GM23338 (cell line): ENCODE measurements at regions not wholly inside any gene's neighbourhood (a gene's known extent, or its start where the extent isn't known, plus 50 kb on each side); places are given as distances from the start of the nearest gene placed in this dataset.

Experiments
- ATAC-seq: fragments of 200-7000 bp; cut with Tn5 transposase; 3 replicates; pipeline ENCODE4 v1.9.1; 2020
- DNase-seq: peaks from one replicate; pipeline ENCODE4 v3.0.0-alpha.2; 2015; ENCODE audit warnings: low spot score
- H2AFZ ChIP-seq: fragments of 200-600 bp; sonication (generic); 2 replicates; pipeline ENCODE4 v1.8.0; 2016; ENCODE audit warnings: antibody characterized with exemption, mild to moderate bottlenecking, moderate library complexity
- H3F3A ChIP-seq: fragments of 200-600 bp; sonication (generic); replicated peaks from 2 replicates; pipeline ENCODE4 v1.8.0; 2017; ENCODE audit warnings: antibody characterized with exemption, mixed run types, low read depth
- H3K27ac ChIP-seq: fragments of 200-600 bp; sonication (generic); 2 replicates; pipeline ENCODE4 v1.6.1; 2016; ENCODE audit warnings: low read depth
- H3K27me3 ChIP-seq: fragments of 200-600 bp; sonication (generic); 2 replicates; pipeline ENCODE4 v1.8.0; 2016; ENCODE audit warnings: mild to moderate bottlenecking, mixed run types, moderate library complexity; ENCODE audit not compliant: insufficient read depth
- H3K36me3 ChIP-seq: fragments of 200-600 bp; sonication (generic); 2 replicates; pipeline ENCODE4 v1.8.0; 2016; ENCODE audit warnings: mild to moderate bottlenecking; ENCODE audit not compliant: insufficient read depth
- H3K4me1 ChIP-seq: fragments of 200-600 bp; sonication (generic); 2 replicates; pipeline ENCODE4 v1.8.0; 2016; ENCODE audit warnings: mild to moderate bottlenecking, moderate library complexity; ENCODE audit not compliant: insufficient read depth
- H3K4me2 ChIP-seq: fragments of 200-600 bp; sonication (generic); 2 replicates; pipeline ENCODE4 v1.7.1; 2017; ENCODE audit warnings: mixed run types
- H3K4me3 ChIP-seq: fragments of 200-600 bp; sonication (generic); 2 replicates; pipeline ENCODE4 v1.6.1; 2016; ENCODE audit warnings: mixed run types
- H3K79me2 ChIP-seq: fragments of 200-600 bp; sonication (generic); replicated peaks from 2 replicates; pipeline ENCODE4 v1.8.0; 2017; ENCODE audit warnings: mild to moderate bottlenecking; ENCODE audit not compliant: insufficient read depth
- H3K9me2 ChIP-seq: fragments of 200-600 bp; sonication (generic); 2 replicates; pipeline ENCODE4 v1.8.0; 2017; ENCODE audit not compliant: insufficient read depth
- H4K20me1 ChIP-seq: fragments of 200-600 bp; sonication (generic); replicated peaks from 2 replicates; pipeline ENCODE4 v1.8.0; 2017; ENCODE audit warnings: mild to moderate bottlenecking; ENCODE audit not compliant: insufficient read depth
- H3K27ac Mint-ChIP-seq: 2 replicates; pipeline ENCODE4 v1.8.0; 2020; ENCODE audit warnings: inconsistent platforms, mild to moderate bottlenecking, moderate library complexity, mixed read lengths
- H3K27me3 Mint-ChIP-seq: 3 replicates; pipeline ENCODE4 v1.8.0; 2022; ENCODE audit warnings: low read depth, mild to moderate bottlenecking, moderate library complexity, mixed read lengths, inconsistent platforms; ENCODE audit not compliant: insufficient read depth, poor library complexity
- H3K36me3 Mint-ChIP-seq: 3 replicates; pipeline ENCODE4 v1.8.0; 2021; ENCODE audit warnings: low read depth, mild to moderate bottlenecking, inconsistent platforms, moderate library complexity, mixed read lengths
- H3K4me1 Mint-ChIP-seq: 3 replicates; pipeline ENCODE4 v1.8.0; 2020; ENCODE audit warnings: mild to moderate bottlenecking, inconsistent platforms, mixed read lengths
- H3K4me3 Mint-ChIP-seq: 3 replicates; pipeline ENCODE4 v1.8.0; 2021; ENCODE audit warnings: moderate library complexity, mild to moderate bottlenecking, inconsistent platforms, mixed read lengths
- H3K9me3 Mint-ChIP-seq: 3 replicates; pipeline ENCODE4 v1.8.0; 2020; ENCODE audit warnings: moderate library complexity, mild to moderate bottlenecking, inconsistent platforms, mixed read lengths
- CREB1 ChIP-seq: fragments of 250-450 bp; sonication (Bioruptor Pico); IDR thresholded peaks from 2 replicates; pipeline ENCODE4 v1.5.0; 2020; ENCODE audit warnings: low read depth, mild to moderate bottlenecking, moderate library complexity
- CTCF ChIP-seq, 2 experiments: fragments of 200-600 bp in 1 of 2; sonication (generic) in 1 of 2; conservative IDR thresholded peaks; 2 replicates each; pipeline versions ENCODE4 v1.5.1 to v1.6.1; 2016 to 2017; ENCODE audit warnings: antibody characterized with exemption in 2 of 2, low read depth in 2 of 2, mild to moderate bottlenecking in 2 of 2, moderate library complexity in 1 of 2
- ETS1 ChIP-seq: IDR thresholded peaks from 2 replicates; pipeline ENCODE4 v1.6.1; 2016; ENCODE audit warnings: antibody characterized with exemption
- EZH2 ChIP-seq: fragments of 200-600 bp; sonication (generic); IDR thresholded peaks from one replicate; pipeline ENCODE4 v1.8.0; 2017; ENCODE audit warnings: antibody characterized with exemption, mild to moderate bottlenecking, low read depth; ENCODE audit not compliant: unreplicated experiment
- EZH2phosphoT487 ChIP-seq: fragments of 200-600 bp; sonication (generic); IDR thresholded peaks from one replicate; pipeline ENCODE4 v1.8.1; 2018; ENCODE audit warnings: antibody characterized with exemption; ENCODE audit not compliant: unreplicated experiment
- JUNB ChIP-seq: IDR thresholded peaks from one replicate; pipeline ENCODE4 v1.6.1; 2016; ENCODE audit warnings: antibody characterized with exemption; ENCODE audit not compliant: unreplicated experiment
- NANOG ChIP-seq: IDR thresholded peaks from 2 replicates; pipeline ENCODE4 v1.6.1; 2016; ENCODE audit warnings: antibody characterized with exemption, borderline replicate concordance
- POLR2AphosphoS5 ChIP-seq: IDR thresholded peaks from 2 replicates; pipeline ENCODE4 v1.6.1; 2016; ENCODE audit warnings: antibody characterized with exemption, low read depth
- REST ChIP-seq: IDR thresholded peaks from one replicate; pipeline ENCODE4 v1.6.1; 2018; ENCODE audit warnings: antibody characterized with exemption; ENCODE audit not compliant: unreplicated experiment
- STAT1 ChIP-seq: IDR thresholded peaks from one replicate; pipeline ENCODE4 v1.6.1; 2016; ENCODE audit warnings: antibody characterized with exemption; ENCODE audit not compliant: unreplicated experiment
- ZNF114 ChIP-seq: fragments of 250-450 bp; sonication (Bioruptor Pico); IDR thresholded peaks from 2 replicates; pipeline ENCODE4 v1.5.0; 2020; ENCODE audit warnings: mild to moderate bottlenecking, moderate library complexity
- ZNF331 ChIP-seq: fragments of 250-450 bp; sonication (Bioruptor Pico); IDR thresholded peaks from 2 replicates; pipeline ENCODE4 v1.5.0; 2020; ENCODE audit warnings: low read depth, mild to moderate bottlenecking, moderate library complexity
- ZNF462 ChIP-seq: fragments of 250-450 bp; sonication (Bioruptor Pico); IDR thresholded peaks from 2 replicates; pipeline ENCODE4 v1.5.0; 2020; ENCODE audit warnings: mild to moderate bottlenecking, moderate library complexity

- Mint-ChIP-seq H3K4me1 (peaks cover 34% of the 10 kb centered on the region), H3K27me3 (peaks cover 6% of the 10 kb centered on the region), H3K4me3 (no peak overlapping the region), H3K36me3 (peaks cover 2% of the 10 kb centered on the region), H3K9me3 (peaks cover 2% of the 10 kb centered on the region; the same call in 2 of the 3 replicates), H3K27ac (no peak overlapping the region)
- 0 out of 2 replicates have a peak overlapping the region, but pooled peaks have one; percentile 6 for H3K4me2 ChIP-seq
- no peaks in the 10 kb centered on the region for H3K79me2 ChIP-seq
- H3F3A ChIP-seq, result no peaks in the 10 kb centered on the region
- no peaks in the 10 kb centered on the region for H3K9me2 ChIP-seq
- no peak for ATAC-seq
- no peaks in the 10 kb centered on the region for H3K36me3 ChIP-seq
- no peak overlapping the region for H3K4me3 ChIP-seq
- no peak for DNase-seq
- TF ChIP-seq JUNB (no peak), POLR2AphosphoS5 (no peak), ZNF331 (CRISPR knock-in tag) (no peak), EZH2phosphoT487 (no peak), NANOG (no peak), CTCF (conservative IDR thresholded peaks at IDR 0.05; ENCODE audit: low read depth in 2 of 2) (no peak), ETS1 (no peak), ZNF114 (CRISPR knock-in tag) (no peak), ZNF462 (CRISPR knock-in tag) (no peak), STAT1 (no peak), CREB1 (CRISPR knock-in tag) (no peak), EZH2 (no peak), REST (no peak)
- H3K27me3 ChIP-seq, result no peaks in the 10 kb centered on the region
- H3K4me1 ChIP-seq, result peaks cover 5% of the 10 kb centered on the region; the same call in 1 of the 2 replicates
- no peak overlapping the region for H3K27ac ChIP-seq
- H2AFZ ChIP-seq, result no peak overlapping the region
- H4K20me1 ChIP-seq, result no peaks in the 10 kb centered on the region
Observed at GRCh38 chr16:86350289-86350688, 160.0 kb upstream of the FOXF1 start.
